ENCODE measurements at regions not wholly inside any gene's neighbourhood (a gene's known extent, or its start where the extent isn't known, plus 50 kb on each side); places are given as distances from the start of the nearest gene placed in this dataset.

DNA sequence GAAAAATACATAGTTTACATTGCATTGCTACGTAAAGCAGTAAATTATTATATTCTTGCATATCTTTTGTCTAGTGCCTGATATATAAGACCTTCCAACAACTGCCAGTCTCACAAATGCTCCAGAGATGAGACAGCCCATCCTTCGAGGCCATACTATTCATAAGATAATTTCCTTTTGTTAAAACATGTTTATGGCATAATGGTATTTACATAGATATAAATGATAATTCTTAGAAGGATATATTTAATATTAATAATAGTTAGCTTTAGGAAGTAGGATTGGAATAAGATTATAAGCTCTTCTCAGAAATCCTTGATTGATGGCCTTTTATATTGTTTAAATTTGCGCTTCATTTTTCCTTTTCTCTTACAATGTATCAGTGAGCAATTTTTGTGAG is 1410.1 kb upstream of the MIR17HG start (continued):
- TF ChIP-seq, protein P1, sequence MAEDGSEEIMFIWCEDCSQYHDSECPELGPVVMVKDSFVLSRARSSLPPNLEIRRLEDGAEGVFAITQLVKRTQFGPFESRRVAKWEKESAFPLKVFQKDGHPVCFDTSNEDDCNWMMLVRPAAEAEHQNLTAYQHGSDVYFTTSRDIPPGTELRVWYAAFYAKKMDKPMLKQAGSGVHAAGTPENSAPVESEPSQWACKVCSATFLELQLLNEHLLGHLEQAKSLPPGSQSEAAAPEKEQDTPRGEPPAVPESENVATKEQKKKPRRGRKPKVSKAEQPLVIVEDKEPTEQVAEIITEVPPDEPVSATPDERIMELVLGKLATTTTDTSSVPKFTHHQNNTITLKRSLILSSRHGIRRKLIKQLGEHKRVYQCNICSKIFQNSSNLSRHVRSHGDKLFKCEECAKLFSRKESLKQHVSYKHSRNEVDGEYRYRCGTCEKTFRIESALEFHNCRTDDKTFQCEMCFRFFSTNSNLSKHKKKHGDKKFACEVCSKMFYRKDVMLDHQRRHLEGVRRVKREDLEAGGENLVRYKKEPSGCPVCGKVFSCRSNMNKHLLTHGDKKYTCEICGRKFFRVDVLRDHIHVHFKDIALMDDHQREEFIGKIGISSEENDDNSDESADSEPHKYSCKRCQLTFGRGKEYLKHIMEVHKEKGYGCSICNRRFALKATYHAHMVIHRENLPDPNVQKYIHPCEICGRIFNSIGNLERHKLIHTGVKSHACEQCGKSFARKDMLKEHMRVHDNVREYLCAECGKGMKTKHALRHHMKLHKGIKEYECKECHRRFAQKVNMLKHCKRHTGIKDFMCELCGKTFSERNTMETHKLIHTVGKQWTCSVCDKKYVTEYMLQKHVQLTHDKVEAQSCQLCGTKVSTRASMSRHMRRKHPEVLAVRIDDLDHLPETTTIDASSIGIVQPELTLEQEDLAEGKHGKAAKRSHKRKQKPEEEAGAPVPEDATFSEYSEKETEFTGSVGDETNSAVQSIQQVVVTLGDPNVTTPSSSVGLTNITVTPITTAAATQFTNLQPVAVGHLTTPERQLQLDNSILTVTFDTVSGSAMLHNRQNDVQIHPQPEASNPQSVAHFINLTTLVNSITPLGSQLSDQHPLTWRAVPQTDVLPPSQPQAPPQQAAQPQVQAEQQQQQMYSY (CRISPR knock-in tag; IDR thresholded peaks at IDR 0.05): no peak

DNA sequence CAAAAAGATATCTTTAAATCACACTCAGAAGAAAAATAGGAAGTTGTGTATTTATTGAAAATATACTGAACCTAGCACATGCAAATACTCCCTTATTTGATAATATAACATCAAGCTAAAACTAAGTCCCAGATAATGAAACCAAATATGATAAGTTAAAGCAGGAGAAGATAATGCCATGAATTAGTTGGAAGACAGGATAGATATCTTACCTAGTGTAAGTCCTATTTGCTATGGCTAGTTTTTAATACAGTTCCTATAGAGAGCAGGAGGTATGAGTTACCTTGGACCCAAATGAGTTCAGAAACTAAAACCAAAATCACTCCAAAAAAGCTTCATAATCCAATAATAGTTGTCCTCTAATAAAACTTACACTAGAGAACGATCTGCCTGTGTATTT is 1407.1 kb upstream of the MIR17HG start:
- no peak overlapping the region for H3K4me3 Mint-ChIP-seq
- H3K4me1 Mint-ChIP-seq: no peaks in the 10 kb centered on the region
- no peak overlapping the region for H3K27ac Mint-ChIP-seq
- H3K36me3 Mint-ChIP-seq: no peaks in the 10 kb centered on the region
- ATAC-seq: no peak
- ChIA-PET CTCF (no interaction called here), POLR2A (no interaction called here)
- H3K9me3 Mint-ChIP-seq: peaks cover 14% of the 10 kb centered on the region
- DNase-seq (ENCODE audit: low spot score): no peak
- no peaks in the 10 kb centered on the region for H3K27me3 Mint-ChIP-seq (ENCODE audit: low read depth)
- no peak for TF ChIP-seq RELA (CRISPR knock-in tag; IDR thresholded peaks at IDR 0.05; ENCODE audit: borderline replicate concordance)
- TF ChIP-seq, protein P2, sequence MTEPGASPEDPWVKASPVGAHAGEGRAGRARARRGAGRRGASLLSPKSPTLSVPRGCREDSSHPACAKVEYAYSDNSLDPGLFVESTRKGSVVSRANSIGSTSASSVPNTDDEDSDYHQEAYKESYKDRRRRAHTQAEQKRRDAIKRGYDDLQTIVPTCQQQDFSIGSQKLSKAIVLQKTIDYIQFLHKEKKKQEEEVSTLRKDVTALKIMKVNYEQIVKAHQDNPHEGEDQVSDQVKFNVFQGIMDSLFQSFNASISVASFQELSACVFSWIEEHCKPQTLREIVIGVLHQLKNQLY (CRISPR knock-in tag; IDR thresholded peaks at IDR 0.05): no peak
- no peak for TF ChIP-seq PRRX2 (CRISPR knock-in tag; IDR thresholded peaks at IDR 0.05)
- TF ChIP-seq, protein P3, sequence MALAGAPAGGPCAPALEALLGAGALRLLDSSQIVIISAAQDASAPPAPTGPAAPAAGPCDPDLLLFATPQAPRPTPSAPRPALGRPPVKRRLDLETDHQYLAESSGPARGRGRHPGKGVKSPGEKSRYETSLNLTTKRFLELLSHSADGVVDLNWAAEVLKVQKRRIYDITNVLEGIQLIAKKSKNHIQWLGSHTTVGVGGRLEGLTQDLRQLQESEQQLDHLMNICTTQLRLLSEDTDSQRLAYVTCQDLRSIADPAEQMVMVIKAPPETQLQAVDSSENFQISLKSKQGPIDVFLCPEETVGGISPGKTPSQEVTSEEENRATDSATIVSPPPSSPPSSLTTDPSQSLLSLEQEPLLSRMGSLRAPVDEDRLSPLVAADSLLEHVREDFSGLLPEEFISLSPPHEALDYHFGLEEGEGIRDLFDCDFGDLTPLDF (CRISPR knock-in tag; IDR thresholded peaks at IDR 0.05): no peak
- no peak for TF ChIP-seq ZNF416 (CRISPR knock-in tag; IDR thresholded peaks at IDR 0.05)
- TF ChIP-seq, protein P4, sequence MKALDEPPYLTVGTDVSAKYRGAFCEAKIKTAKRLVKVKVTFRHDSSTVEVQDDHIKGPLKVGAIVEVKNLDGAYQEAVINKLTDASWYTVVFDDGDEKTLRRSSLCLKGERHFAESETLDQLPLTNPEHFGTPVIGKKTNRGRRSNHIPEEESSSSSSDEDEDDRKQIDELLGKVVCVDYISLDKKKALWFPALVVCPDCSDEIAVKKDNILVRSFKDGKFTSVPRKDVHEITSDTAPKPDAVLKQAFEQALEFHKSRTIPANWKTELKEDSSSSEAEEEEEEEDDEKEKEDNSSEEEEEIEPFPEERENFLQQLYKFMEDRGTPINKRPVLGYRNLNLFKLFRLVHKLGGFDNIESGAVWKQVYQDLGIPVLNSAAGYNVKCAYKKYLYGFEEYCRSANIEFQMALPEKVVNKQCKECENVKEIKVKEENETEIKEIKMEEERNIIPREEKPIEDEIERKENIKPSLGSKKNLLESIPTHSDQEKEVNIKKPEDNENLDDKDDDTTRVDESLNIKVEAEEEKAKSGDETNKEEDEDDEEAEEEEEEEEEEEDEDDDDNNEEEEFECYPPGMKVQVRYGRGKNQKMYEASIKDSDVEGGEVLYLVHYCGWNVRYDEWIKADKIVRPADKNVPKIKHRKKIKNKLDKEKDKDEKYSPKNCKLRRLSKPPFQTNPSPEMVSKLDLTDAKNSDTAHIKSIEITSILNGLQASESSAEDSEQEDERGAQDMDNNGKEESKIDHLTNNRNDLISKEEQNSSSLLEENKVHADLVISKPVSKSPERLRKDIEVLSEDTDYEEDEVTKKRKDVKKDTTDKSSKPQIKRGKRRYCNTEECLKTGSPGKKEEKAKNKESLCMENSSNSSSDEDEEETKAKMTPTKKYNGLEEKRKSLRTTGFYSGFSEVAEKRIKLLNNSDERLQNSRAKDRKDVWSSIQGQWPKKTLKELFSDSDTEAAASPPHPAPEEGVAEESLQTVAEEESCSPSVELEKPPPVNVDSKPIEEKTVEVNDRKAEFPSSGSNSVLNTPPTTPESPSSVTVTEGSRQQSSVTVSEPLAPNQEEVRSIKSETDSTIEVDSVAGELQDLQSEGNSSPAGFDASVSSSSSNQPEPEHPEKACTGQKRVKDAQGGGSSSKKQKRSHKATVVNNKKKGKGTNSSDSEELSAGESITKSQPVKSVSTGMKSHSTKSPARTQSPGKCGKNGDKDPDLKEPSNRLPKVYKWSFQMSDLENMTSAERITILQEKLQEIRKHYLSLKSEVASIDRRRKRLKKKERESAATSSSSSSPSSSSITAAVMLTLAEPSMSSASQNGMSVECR (CRISPR knock-in tag; IDR thresholded peaks at IDR 0.05; ENCODE audit: borderline replicate concordance): no peak
- TF ChIP-seq, protein P5, sequence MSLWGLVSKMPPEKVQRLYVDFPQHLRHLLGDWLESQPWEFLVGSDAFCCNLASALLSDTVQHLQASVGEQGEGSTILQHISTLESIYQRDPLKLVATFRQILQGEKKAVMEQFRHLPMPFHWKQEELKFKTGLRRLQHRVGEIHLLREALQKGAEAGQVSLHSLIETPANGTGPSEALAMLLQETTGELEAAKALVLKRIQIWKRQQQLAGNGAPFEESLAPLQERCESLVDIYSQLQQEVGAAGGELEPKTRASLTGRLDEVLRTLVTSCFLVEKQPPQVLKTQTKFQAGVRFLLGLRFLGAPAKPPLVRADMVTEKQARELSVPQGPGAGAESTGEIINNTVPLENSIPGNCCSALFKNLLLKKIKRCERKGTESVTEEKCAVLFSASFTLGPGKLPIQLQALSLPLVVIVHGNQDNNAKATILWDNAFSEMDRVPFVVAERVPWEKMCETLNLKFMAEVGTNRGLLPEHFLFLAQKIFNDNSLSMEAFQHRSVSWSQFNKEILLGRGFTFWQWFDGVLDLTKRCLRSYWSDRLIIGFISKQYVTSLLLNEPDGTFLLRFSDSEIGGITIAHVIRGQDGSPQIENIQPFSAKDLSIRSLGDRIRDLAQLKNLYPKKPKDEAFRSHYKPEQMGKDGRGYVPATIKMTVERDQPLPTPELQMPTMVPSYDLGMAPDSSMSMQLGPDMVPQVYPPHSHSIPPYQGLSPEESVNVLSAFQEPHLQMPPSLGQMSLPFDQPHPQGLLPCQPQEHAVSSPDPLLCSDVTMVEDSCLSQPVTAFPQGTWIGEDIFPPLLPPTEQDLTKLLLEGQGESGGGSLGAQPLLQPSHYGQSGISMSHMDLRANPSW (CRISPR knock-in tag; conservative IDR thresholded peaks at IDR 0.05; ENCODE audit: low read depth): no peak
- TF ChIP-seq GRHL2 (CRISPR knock-in tag; IDR thresholded peaks at IDR 0.05; ENCODE audit: insufficient replicate concordance, severe bottlenecking): no peak
- TF ChIP-seq, protein P6, sequence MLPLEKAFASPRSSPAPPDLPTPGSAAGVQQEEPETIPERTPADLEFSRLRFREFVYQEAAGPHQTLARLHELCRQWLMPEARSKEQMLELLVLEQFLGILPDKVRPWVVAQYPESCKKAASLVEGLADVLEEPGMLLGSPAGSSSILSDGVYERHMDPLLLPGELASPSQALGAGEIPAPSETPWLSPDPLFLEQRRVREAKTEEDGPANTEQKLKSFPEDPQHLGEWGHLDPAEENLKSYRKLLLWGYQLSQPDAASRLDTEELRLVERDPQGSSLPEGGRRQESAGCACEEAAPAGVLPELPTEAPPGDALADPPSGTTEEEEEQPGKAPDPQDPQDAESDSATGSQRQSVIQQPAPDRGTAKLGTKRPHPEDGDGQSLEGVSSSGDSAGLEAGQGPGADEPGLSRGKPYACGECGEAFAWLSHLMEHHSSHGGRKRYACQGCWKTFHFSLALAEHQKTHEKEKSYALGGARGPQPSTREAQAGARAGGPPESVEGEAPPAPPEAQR (CRISPR knock-in tag; IDR thresholded peaks at IDR 0.05): no peak
- TF ChIP-seq, protein P7, sequence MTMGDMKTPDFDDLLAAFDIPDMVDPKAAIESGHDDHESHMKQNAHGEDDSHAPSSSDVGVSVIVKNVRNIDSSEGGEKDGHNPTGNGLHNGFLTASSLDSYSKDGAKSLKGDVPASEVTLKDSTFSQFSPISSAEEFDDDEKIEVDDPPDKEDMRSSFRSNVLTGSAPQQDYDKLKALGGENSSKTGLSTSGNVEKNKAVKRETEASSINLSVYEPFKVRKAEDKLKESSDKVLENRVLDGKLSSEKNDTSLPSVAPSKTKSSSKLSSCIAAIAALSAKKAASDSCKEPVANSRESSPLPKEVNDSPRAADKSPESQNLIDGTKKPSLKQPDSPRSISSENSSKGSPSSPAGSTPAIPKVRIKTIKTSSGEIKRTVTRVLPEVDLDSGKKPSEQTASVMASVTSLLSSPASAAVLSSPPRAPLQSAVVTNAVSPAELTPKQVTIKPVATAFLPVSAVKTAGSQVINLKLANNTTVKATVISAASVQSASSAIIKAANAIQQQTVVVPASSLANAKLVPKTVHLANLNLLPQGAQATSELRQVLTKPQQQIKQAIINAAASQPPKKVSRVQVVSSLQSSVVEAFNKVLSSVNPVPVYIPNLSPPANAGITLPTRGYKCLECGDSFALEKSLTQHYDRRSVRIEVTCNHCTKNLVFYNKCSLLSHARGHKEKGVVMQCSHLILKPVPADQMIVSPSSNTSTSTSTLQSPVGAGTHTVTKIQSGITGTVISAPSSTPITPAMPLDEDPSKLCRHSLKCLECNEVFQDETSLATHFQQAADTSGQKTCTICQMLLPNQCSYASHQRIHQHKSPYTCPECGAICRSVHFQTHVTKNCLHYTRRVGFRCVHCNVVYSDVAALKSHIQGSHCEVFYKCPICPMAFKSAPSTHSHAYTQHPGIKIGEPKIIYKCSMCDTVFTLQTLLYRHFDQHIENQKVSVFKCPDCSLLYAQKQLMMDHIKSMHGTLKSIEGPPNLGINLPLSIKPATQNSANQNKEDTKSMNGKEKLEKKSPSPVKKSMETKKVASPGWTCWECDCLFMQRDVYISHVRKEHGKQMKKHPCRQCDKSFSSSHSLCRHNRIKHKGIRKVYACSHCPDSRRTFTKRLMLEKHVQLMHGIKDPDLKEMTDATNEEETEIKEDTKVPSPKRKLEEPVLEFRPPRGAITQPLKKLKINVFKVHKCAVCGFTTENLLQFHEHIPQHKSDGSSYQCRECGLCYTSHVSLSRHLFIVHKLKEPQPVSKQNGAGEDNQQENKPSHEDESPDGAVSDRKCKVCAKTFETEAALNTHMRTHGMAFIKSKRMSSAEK (CRISPR knock-in tag; IDR thresholded peaks at IDR 0.05; ENCODE audit: borderline replicate concordance): no peak
- TF ChIP-seq JUN (CRISPR knock-in tag; IDR thresholded peaks at IDR 0.05): no peak
- TF ChIP-seq, protein P8, sequence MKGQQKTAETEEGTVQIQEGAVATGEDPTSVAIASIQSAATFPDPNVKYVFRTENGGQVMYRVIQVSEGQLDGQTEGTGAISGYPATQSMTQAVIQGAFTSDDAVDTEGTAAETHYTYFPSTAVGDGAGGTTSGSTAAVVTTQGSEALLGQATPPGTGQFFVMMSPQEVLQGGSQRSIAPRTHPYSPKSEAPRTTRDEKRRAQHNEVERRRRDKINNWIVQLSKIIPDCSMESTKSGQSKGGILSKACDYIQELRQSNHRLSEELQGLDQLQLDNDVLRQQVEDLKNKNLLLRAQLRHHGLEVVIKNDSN (CRISPR knock-in tag; IDR thresholded peaks at IDR 0.05): no peak
- TF ChIP-seq ATF1 (CRISPR knock-in tag; IDR thresholded peaks at IDR 0.05): no peak
- TF ChIP-seq OVOL2 (CRISPR knock-in tag; IDR thresholded peaks at IDR 0.05; ENCODE audit: borderline replicate concordance): no peak
- TF ChIP-seq FOXP1 (CRISPR knock-in tag; IDR thresholded peaks at IDR 0.05; ENCODE audit: borderline replicate concordance): no peak
- no peak for TF ChIP-seq CREB1 (CRISPR knock-in tag; IDR thresholded peaks at IDR 0.05)
